ENCODE measurements at regions not wholly inside any gene's neighbourhood (a gene's known extent, or its start where the extent isn't known, plus 50 kb on each side); places are given as distances from the start of the nearest gene placed in this dataset.

DNA sequence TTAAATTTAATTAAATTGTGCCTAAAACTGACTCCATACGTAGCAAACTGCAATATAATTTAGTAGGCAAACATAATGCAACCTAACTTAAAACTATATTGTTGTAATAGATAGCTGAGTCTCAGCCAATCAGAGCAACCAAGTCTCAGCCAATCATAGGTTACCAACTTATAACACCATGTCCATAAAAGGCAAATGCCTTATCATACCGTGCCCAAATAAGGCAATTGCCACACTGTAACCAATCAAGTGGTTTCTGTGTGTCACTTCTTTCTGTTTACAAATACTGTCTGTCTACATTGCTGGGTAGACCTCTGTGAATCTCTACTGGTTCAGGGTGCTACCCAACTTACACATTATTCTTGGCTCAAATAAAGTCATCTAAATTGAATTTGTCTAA is 728.4 kb upstream of the EPHA6 start:
- no peak for TF ChIP-seq PCBP2 (IDR thresholded peaks at IDR 0.05; ENCODE audit: low read depth, low read length, poor library complexity, severe bottlenecking)
- TF ChIP-seq KDM1A (IDR thresholded peaks at IDR 0.05) = no peak
- TF ChIP-seq ZNF212 (CRISPR knock-in tag; IDR thresholded peaks at IDR 0.05) = no peak
- TF ChIP-seq RBM39 (optimal IDR thresholded peaks at IDR 0.05; ENCODE audit: low read depth, low read length) = no peak
- BruUV-seq (replicated peaks) = no TSS peak
- H3K4me2 ChIP-seq (ENCODE audit: insufficient read depth, low read length) = no peak overlapping the region
- WGBS (ENCODE audit: insufficient coverage, low coverage, missing lambda C conversion rate) = 0% methylated on average over 2 of the region's 2 CpGs
- ATAC-seq = no peak
- no peak for DNase-seq (ENCODE audit: extremely low read depth in 1 of 4, low spot score in 3 of 4)
- no peak overlapping the region for H3K27ac ChIP-seq (ENCODE audit: extremely low read depth, low read depth, low read length)
- H3K9me3 ChIP-seq (replicated peaks; ENCODE audit: control insufficient read depth, insufficient read depth, low read depth, low read length) = no peaks in the 10 kb centered on the region
- in situ Hi-C loops (cut with MboI) = no loop called here
- no peak for FAIRE-seq
- H3K79me2 ChIP-seq (ENCODE audit: control insufficient read depth, insufficient read depth, low read length) = no peaks in the 10 kb centered on the region
- intact Hi-C loops (cut with micrococcal nuclease) = no loop called here
- POLR2A ChIA-PET = no interaction called here
- no peak overlapping the region for H3K9ac ChIP-seq (ENCODE audit: insufficient read depth in 1 of 2, low read depth in 2 of 2, low read length in 2 of 2)
- H4K20me1 ChIP-seq (replicated peaks; ENCODE audit: control insufficient read depth, insufficient read depth, low read length) = no peaks in the 10 kb centered on the region
- no peaks in the 10 kb centered on the region for H3K9me1 ChIP-seq (ENCODE audit: control insufficient read depth, insufficient read depth, low read length)
- CTCF ChIA-PET (ENCODE audit: low intra/inter-chr PET ratio) = no interaction called here
- H3K4me1 ChIP-seq (replicated peaks in 1 of 2; ENCODE audit: control insufficient read depth in 2 of 2, insufficient read depth in 2 of 2, low read length in 2 of 2) = no peaks in the 10 kb centered on the region
- no peaks in the 10 kb centered on the region for H3K36me3 ChIP-seq (ENCODE audit: control insufficient read depth, insufficient read depth, low read length)
- no peak overlapping the region for H3K4me3 ChIP-seq
- H2AFZ ChIP-seq (ENCODE audit: low read depth, low read length) = no peak overlapping the region
- H3K27me3 ChIP-seq (ENCODE audit: control insufficient read depth in 2 of 2, insufficient read depth in 2 of 2, low read length in 2 of 2) = no peaks in the 10 kb centered on the region

GRCh38 chr3:96101006-96101560 is 713.3 kb upstream of the EPHA6 start:
- no peak overlapping the region for H3K27ac ChIP-seq (ENCODE audit: extremely low read depth, low read depth, low read length)
- no peaks in the 10 kb centered on the region for H3K4me1 ChIP-seq (replicated peaks in 1 of 2; ENCODE audit: control insufficient read depth in 2 of 2, insufficient read depth in 2 of 2, low read length in 2 of 2)
- H3K4me3 ChIP-seq = no peak overlapping the region
- no peak overlapping the region for H2AFZ ChIP-seq (ENCODE audit: low read depth, low read length)
- no peak overlapping the region for H3K4me2 ChIP-seq (ENCODE audit: insufficient read depth, low read length)
- in situ Hi-C loops (cut with MboI) = no loop called here
- no peaks in the 10 kb centered on the region for H4K20me1 ChIP-seq (replicated peaks; ENCODE audit: control insufficient read depth, insufficient read depth, low read length)
- no peaks in the 10 kb centered on the region for H3K9me3 ChIP-seq (replicated peaks; ENCODE audit: control insufficient read depth, insufficient read depth, low read depth, low read length)
- 0% methylated on average over 1 of the region's 2 CpGs for WGBS (ENCODE audit: insufficient coverage, low coverage, missing lambda C conversion rate)
- intact Hi-C loops (cut with micrococcal nuclease) = no loop called here
- DNase-seq (ENCODE audit: extremely low read depth in 1 of 4, low spot score in 3 of 4) (no peak), ATAC-seq (no peak), FAIRE-seq (no peak)
- TF ChIP-seq NFE2L1 (tag; IDR thresholded peaks at IDR 0.05; ENCODE audit: borderline replicate concordance, low read depth) (no peak), RAD21 (CRISPR knock-in tag; conservative IDR thresholded peaks at IDR 0.05 in 1 of 2, IDR thresholded peaks at IDR 0.05 in 1 of 2) (no peak), ZNF655 (CRISPR knock-in tag; IDR thresholded peaks at IDR 0.05) (no peak), ZNF583 (CRISPR knock-in tag; IDR thresholded peaks at IDR 0.05) (no peak), E2F5 (CRISPR knock-in tag; IDR thresholded peaks at IDR 0.05) (no peak), ILK (tag; IDR thresholded peaks at IDR 0.05; ENCODE audit: borderline replicate concordance, low read depth) (no peak), MEF2A (IDR thresholded peaks at IDR 0.05; ENCODE audit: control insufficient read depth, low read depth, low read length) (no peak)
- ChIA-PET CTCF (ENCODE audit: low intra/inter-chr PET ratio) (no interaction called here), POLR2A (no interaction called here)
- no TSS peak for BruUV-seq (replicated peaks)
- H3K27me3 ChIP-seq (ENCODE audit: control insufficient read depth in 2 of 2, insufficient read depth in 2 of 2, low read length in 2 of 2) = no peaks in the 10 kb centered on the region
- H3K9me1 ChIP-seq (ENCODE audit: control insufficient read depth, insufficient read depth, low read length) = no peaks in the 10 kb centered on the region
- H3K9ac ChIP-seq (ENCODE audit: insufficient read depth in 1 of 2, low read depth in 2 of 2, low read length in 2 of 2) = no peak overlapping the region
- H3K79me2 ChIP-seq (ENCODE audit: control insufficient read depth, insufficient read depth, low read length) = no peaks in the 10 kb centered on the region
- no peaks in the 10 kb centered on the region for H3K36me3 ChIP-seq (ENCODE audit: control insufficient read depth, insufficient read depth, low read length)

Measured in K562 (cell line).